22Rv1 (cell line): ENCODE measurements at regions not wholly inside any gene's neighbourhood (a gene's known extent, or its start where the extent isn't known, plus 50 kb on each side); places are given as distances from the start of the nearest gene placed in this dataset.

ENCODE experiments used
- H3K27ac ChIP-seq: fragments of 450-650 bp; 2 replicates; pipeline ENCODE4 v1.5.1; 2017
- ZFX ChIP-seq: fragments of 450-650 bp; IDR thresholded peaks from 2 replicates; pipeline ENCODE4 v1.6.1; 2017; ENCODE audit warnings: antibody characterized with exemption, borderline replicate concordance
- TF ChIP-seq, protein P1 (sequence below): fragments of 450-650 bp; IDR thresholded peaks from 2 replicates; pipeline ENCODE4 v1.5.1; 2017; ENCODE audit warnings: mild to moderate bottlenecking

DNA sequence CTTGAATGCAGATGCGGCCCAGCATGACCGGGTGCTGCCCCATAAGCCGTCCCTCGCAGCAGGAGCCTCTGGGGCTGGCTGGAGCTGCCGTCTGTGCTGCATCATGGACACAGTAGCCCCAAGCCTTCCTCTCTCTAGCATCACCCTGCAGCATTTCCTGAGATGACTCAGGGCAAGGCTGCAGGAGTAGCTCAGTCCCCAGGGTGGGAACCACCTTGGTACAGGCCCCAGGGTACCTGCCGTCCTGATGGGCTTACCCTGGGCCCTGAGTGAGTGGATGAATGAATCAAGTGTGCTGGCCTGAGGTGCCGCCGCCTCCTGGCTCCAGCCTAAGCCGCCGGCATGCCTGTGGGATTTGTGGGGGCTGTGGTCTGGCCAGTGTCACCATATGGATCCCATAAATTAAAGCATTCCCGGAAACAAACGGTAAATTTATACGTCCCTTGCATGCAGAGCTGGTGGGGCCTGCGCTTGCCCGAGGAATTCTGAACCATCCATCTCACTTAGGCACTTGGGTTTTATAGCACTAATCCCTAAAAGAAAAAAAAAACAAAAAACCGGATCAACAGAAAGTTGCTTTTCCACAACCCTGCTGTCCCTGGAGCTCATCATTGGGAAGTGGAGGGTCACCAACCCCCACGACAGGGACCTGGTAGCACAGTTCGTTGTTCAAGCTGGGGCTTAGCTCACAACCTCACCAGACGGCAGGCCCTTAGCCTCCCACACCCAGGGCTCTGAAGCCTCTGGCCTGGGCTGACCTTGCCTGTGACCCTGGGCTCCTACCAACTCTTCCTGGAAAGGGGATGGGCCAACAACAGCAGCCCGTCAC lies 242.6 kb upstream of the CIBAR2 start:
- TF ChIP-seq ZFX: no peak
- no peak overlapping the region for H3K27ac ChIP-seq

DNA sequence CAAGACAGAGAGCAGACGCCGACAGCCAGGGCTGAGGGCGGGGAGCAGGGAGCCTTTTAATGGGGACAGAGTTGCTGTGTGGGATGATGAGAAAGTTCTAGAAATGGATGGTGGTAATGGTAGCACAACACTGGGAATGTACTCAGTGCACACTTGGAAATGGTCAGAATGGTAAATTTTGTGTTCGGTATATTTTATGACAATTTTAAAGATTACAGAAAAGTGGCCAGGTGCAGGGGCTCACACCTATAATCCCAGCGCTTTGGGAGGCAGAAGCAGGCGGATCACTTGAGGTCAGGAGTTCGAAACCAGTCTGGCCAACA lies 243.2 kb upstream of the CIBAR2 start:
- TF ChIP-seq, protein P1, sequence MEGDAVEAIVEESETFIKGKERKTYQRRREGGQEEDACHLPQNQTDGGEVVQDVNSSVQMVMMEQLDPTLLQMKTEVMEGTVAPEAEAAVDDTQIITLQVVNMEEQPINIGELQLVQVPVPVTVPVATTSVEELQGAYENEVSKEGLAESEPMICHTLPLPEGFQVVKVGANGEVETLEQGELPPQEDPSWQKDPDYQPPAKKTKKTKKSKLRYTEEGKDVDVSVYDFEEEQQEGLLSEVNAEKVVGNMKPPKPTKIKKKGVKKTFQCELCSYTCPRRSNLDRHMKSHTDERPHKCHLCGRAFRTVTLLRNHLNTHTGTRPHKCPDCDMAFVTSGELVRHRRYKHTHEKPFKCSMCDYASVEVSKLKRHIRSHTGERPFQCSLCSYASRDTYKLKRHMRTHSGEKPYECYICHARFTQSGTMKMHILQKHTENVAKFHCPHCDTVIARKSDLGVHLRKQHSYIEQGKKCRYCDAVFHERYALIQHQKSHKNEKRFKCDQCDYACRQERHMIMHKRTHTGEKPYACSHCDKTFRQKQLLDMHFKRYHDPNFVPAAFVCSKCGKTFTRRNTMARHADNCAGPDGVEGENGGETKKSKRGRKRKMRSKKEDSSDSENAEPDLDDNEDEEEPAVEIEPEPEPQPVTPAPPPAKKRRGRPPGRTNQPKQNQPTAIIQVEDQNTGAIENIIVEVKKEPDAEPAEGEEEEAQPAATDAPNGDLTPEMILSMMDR: no peak
- TF ChIP-seq ZFX: no peak
- no peak overlapping the region for H3K27ac ChIP-seq

DNA sequence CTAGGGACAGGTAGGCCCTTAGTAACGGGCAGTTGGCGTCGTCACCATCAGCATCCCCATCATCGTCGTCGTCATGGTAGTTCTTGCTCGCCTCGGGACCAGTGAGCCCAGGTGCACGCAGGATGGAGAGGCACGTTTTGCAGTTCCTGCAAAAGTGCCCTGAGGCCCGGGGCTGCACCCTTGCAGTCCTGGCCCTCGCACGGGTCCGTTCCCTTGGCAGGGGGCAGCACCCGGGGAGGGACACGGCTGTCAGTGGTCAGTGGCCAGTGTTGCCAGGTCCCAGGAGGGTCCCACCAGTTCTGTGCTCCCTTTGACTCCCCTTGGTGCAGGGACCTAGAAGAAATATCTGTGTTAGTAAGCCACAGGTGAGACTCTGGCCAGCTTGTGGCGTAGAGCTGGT lies 243.9 kb upstream of the CIBAR2 start:
- no peak for TF ChIP-seq ZFX
- TF ChIP-seq, protein P1: no peak
- H3K27ac ChIP-seq: no peak overlapping the region

DNA sequence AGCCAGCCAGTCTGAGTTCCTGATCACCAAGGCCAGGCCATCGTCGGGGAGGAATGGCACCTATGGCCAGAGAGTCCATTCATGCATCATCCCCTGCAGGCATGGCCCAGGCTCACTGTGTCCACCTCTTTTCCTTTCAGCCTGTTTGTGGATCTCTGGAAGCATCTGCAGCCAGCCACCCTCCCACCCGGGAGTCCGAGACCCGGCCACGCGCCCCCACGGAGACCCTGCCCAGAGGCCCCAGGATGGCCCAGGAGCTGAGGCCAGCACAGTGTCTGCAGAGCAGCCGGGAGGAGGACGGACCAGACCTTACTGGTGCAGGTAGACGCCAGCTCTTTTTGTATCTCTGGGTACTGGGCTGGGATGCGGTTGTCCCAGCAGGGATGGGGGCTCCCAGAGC lies 245.1 kb upstream of the CIBAR2 start:
- TF ChIP-seq ZFX: no peak
- TF ChIP-seq, protein P1: no peak

DNA sequence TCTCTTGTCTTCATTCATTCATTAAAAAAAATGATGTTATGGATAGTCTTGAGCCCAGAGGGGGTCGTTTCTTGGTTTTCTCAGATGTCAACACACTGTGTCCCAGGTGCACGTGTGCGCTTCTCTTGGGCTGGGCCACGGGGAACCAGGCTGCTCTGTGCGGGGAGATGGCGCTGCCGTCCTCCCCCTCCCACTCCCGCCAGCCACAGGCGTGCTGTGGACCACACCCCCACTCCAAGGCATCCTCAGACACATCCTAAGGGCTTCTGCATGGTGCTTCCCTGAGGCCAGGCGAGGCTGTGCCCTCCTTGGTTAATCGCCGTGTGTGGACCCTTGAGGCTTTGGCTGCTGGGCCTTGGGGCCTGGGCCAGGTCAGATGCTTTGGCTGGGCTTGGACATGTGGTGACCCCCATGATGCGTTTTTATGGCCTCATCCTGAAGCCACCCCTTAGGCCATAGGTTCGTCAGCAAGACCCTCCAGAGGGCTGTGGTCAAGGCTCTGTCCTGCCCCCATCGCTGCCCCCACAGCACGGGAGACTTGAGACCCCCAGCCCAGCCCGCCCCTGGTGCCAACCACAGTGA lies 245.7 kb upstream of the CIBAR2 start:
- TF ChIP-seq, protein P1: no peak
- no peak for TF ChIP-seq ZFX
- no peak overlapping the region for H3K27ac ChIP-seq

More for the DNA sequence above, 245.1 kb upstream of the CIBAR2 start:
- no peak overlapping the region for H3K27ac ChIP-seq

DNA sequence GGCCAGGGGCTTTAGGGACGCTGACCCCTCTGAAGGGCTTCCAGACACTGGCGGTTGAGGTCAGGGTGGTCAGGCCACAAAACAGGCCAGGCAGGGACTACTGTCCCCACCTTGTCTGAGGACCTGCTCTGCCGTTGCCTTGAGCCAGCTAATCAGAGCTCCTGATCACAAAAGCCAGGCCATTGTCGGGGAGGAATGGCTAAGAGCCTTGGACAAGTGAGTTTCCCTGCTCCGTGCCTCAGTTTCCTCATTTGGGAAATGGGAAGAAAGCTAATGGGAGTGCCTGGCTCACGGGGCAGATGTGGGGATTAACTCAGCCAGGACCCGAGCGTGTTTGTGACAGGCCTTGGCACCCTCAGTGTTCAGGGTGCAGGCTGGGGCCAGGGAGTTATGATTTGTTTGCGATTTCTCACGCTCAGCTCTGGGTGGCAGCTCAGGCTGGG lies 246.5 kb upstream of the CIBAR2 start:
- H3K27ac ChIP-seq: no peak overlapping the region
- no peak for TF ChIP-seq ZFX
- TF ChIP-seq, protein P1: no peak

DNA sequence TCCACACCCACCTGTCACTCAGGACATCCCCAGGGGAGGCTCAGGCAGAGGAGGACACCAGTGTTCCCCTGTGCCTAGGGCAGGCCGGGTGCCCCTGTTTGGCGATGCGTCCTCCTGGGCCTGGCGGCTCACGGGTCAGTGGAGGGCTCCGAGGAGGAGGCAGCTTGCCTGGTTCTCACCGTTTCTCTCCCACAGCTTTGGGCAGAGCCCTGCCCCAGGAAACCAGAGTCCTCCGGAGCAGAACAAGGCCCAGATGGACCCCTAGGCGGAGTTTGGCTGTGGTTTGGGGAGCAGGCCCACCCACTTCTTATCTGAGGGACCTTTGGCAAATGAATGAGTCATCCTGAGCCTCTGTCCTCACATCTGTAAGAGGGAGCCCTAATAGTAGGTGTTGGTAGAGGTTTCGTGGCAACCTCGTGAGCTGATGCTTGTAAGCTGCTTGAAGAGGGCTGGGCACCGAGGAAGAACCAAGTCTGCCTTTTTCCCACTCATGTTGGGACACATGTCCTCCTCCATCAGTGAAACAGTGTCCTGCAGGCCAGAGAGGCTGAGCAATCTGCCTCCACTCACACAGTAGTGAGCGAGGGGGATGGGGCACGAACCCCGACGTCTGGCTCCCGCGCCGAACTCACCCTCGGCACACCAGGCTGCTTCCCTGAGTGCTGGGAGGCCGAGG lies 247.0 kb upstream of the CIBAR2 start:
- no peak for TF ChIP-seq ZFX
- TF ChIP-seq, protein P1: no peak
- no peak overlapping the region for H3K27ac ChIP-seq
